H1 (cell line): ENCODE measurements at regions not wholly inside any gene's neighbourhood (a gene's known extent, or its start where the extent isn't known, plus 50 kb on each side); places are given as distances from the start of the nearest gene placed in this dataset.
A peak's percentile ranks its signal among the peaks of the same experiment; 100 is the strongest.

Source experiments
- CTCF ChIA-PET: fragments of 300-600 bp; sonication (Branson Sonifier 250); formaldehyde crosslinking; loops from one replicate; lab custom pipeline; 2021; ENCODE audit not compliant: partially characterized antibody; lab: Charles Lee
- POLR2A ChIA-PET: fragments of 300-600 bp; sonication (Branson Sonifier 250); formaldehyde crosslinking; loops from one replicate; lab custom pipeline; 2021; ENCODE audit warnings: inconsistent platforms; ENCODE audit not compliant: partially characterized antibody; lab: Charles Lee
- DNase-seq, 2 experiments: peaks; one replicate each; pipeline versions ENCODE4 v3.0.0 to v3.0.0-alpha.2; 2010 to 2022; ENCODE audit warnings: low spot score in 2 of 2, low read depth in 1 of 2, mixed read lengths in 1 of 2
- FAIRE-seq: peaks from 2 replicates; lab custom pipeline; 2011; peaks lifted over from hg19 to GRCh38; lab: Jason Lieb, UNC
- H2AFZ ChIP-seq: 2 replicates; pipeline ENCODE4 v1.8.1; 2012; ENCODE audit warnings: low read length, inconsistent platforms
- H2AK5ac ChIP-seq: 2 replicates; pipeline ENCODE4 v1.6.1; 2013; ENCODE audit warnings: low read depth, low read length
- H2BK120ac ChIP-seq: replicated peaks from 2 replicates; pipeline ENCODE3; 2013; ENCODE audit warnings: low read depth, low read length, inconsistent platforms
- H2BK12ac ChIP-seq: 2 replicates; pipeline ENCODE4 v1.6.1; 2013; ENCODE audit warnings: low read depth, low read length
- H2BK15ac ChIP-seq: 2 replicates; pipeline ENCODE4 v1.6.1; 2013; ENCODE audit warnings: low read length
- H2BK20ac ChIP-seq: 2 replicates; pipeline ENCODE4 v1.6.1; 2013; ENCODE audit warnings: low read length
- H2BK5ac ChIP-seq: 2 replicates; pipeline ENCODE4 v1.6.1; 2013; ENCODE audit warnings: low read depth, low read length
- H3K14ac ChIP-seq: 2 replicates; pipeline ENCODE4 v1.6.1; 2013; ENCODE audit warnings: inconsistent platforms; ENCODE audit not compliant: insufficient read length
- H3K18ac ChIP-seq: 2 replicates; pipeline ENCODE4 v1.6.1; 2013; ENCODE audit warnings: low read length; ENCODE audit errors: extremely low read depth
- H3K23ac ChIP-seq: 2 replicates; pipeline ENCODE4 v1.6.1; 2013; ENCODE audit warnings: inconsistent platforms; ENCODE audit not compliant: insufficient read length
- H3K23me2 ChIP-seq: 2 replicates; pipeline ENCODE4 v1.6.1; 2013; ENCODE audit warnings: low read depth, low read length
- H3K27ac ChIP-seq: 2 replicates; pipeline ENCODE4 v1.6.1; 2011; ENCODE audit warnings: low read depth, low read length, inconsistent platforms
- H3K27me3 ChIP-seq, 4 experiments: replicated peaks in 1 of 4; 1 replicate in 1 of 4; 2 replicates in 3 of 4; pipeline versions ENCODE4 v1.6.1 to v1.8.1; 2011 to 2013; ENCODE audit warnings: low read length in 3 of 4, mild to moderate bottlenecking in 3 of 4, inconsistent platforms in 2 of 4, mixed read lengths in 2 of 4, moderate library complexity in 1 of 4; ENCODE audit not compliant: control insufficient read depth in 3 of 4, insufficient read depth in 3 of 4; ENCODE audit errors: extremely low read depth in 1 of 4
- H3K36me3 ChIP-seq, 4 experiments: 2 replicates each; pipeline versions ENCODE4 v1.6.1 to v1.8.1; 2011 to 2013; ENCODE audit warnings: mild to moderate bottlenecking in 4 of 4, low read length in 3 of 4, moderate library complexity in 2 of 4, control low read depth in 1 of 4, inconsistent platforms in 1 of 4; ENCODE audit not compliant: insufficient read depth in 4 of 4, control insufficient read depth in 2 of 4
- H3K4ac ChIP-seq: replicated peaks from 2 replicates; pipeline ENCODE3; 2013; ENCODE audit warnings: low read length, low read depth, mixed read lengths, inconsistent platforms; ENCODE audit not compliant: insufficient read length
- H3K4me1 ChIP-seq, 4 experiments: replicated peaks in 1 of 4; 1 replicate in 1 of 4; 2 replicates in 3 of 4; pipeline versions ENCODE4 v1.6.1 to v1.8.1; 2011 to 2013; ENCODE audit warnings: low read length in 3 of 4, inconsistent platforms in 2 of 4, mixed read lengths in 1 of 4; ENCODE audit not compliant: insufficient read depth in 4 of 4, control insufficient read depth in 3 of 4
- H3K4me2 ChIP-seq, 2 experiments: 2 replicates each; pipeline versions ENCODE4 v1.6.1 to v1.8.1; 2011 to 2013; ENCODE audit warnings: low read depth in 2 of 2, low read length in 2 of 2, control low read depth in 1 of 2, inconsistent platforms in 1 of 2, mild to moderate bottlenecking in 1 of 2; ENCODE audit not compliant: insufficient read depth in 1 of 2
- H3K4me3 ChIP-seq, 4 experiments: fragments of 200-600, 300-600 bp in 1 of 4; sonication (generic), shearing (Covaris generic), sonication (Bioruptor Twin) in 1 of 4; 2 replicates each; pipeline versions ENCODE4 v1.5.1 to v1.8.1; 2011 to 2016; ENCODE audit warnings: low read length in 4 of 4, low read depth in 3 of 4, control low read depth in 2 of 4, inconsistent platforms in 2 of 4, mild to moderate bottlenecking in 2 of 4, mixed read lengths in 1 of 4, moderate library complexity in 1 of 4; ENCODE audit not compliant: insufficient read depth in 2 of 4; ENCODE audit errors: extremely low read depth in 1 of 4
- H3K56ac ChIP-seq: replicated peaks from 2 replicates; pipeline ENCODE3; 2013; ENCODE audit warnings: low read depth, mild to moderate bottlenecking, mixed read lengths, low read length, inconsistent platforms; ENCODE audit not compliant: insufficient read length
- H3K79me1 ChIP-seq: 2 replicates; pipeline ENCODE4 v1.6.1; 2013; ENCODE audit warnings: low read depth, low read length, control low read depth
- H3K79me2 ChIP-seq, 2 experiments: 2 replicates each; pipeline versions ENCODE4 v1.6.1 to v1.8.1; 2012 to 2013; ENCODE audit warnings: low read length in 2 of 2, mild to moderate bottlenecking in 2 of 2, inconsistent platforms in 1 of 2; ENCODE audit not compliant: insufficient read depth in 2 of 2, control insufficient read depth in 1 of 2
- H3K9ac ChIP-seq, 4 experiments: replicated peaks in 1 of 4; 1 replicate in 1 of 4; 2 replicates in 3 of 4; pipeline versions ENCODE4 v1.6.1 to v1.8.1; 2011 to 2013; ENCODE audit warnings: low read depth in 3 of 4, low read length in 3 of 4, control low read depth in 2 of 4, mild to moderate bottlenecking in 2 of 4, moderate library complexity in 2 of 4, inconsistent platforms in 1 of 4; ENCODE audit errors: extremely low read depth in 1 of 4
- H3K9me3 ChIP-seq, 2 experiments: 2 replicates each; pipeline versions ENCODE4 v1.6.1 to v1.8.1; 2012 to 2013; ENCODE audit warnings: mild to moderate bottlenecking in 2 of 2, moderate library complexity in 2 of 2, control low read depth in 1 of 2, inconsistent platforms in 1 of 2, low read depth in 1 of 2, low read length in 1 of 2, mixed read lengths in 1 of 2; ENCODE audit not compliant: insufficient read depth in 2 of 2
- H4K20me1 ChIP-seq, 2 experiments: replicated peaks in 1 of 2; 2 replicates each; pipeline versions ENCODE3 to v1.8.1; 2011 to 2013; ENCODE audit warnings: inconsistent platforms in 2 of 2, low read length in 2 of 2, mild to moderate bottlenecking in 1 of 2; ENCODE audit not compliant: insufficient read depth in 2 of 2, control insufficient read depth in 1 of 2
- H4K5ac ChIP-seq: 2 replicates; pipeline ENCODE4 v1.6.1; 2013; ENCODE audit warnings: low read length, low read depth, mixed read lengths, inconsistent platforms; ENCODE audit not compliant: insufficient read length
- H4K8ac ChIP-seq: 2 replicates; pipeline ENCODE4 v1.8.0; 2013; ENCODE audit warnings: mild to moderate bottlenecking, moderate library complexity, low read length, inconsistent platforms; ENCODE audit not compliant: insufficient read depth; ENCODE audit errors: extremely low read depth
- H4K91ac ChIP-seq: replicated peaks from 2 replicates; pipeline ENCODE3; 2013; ENCODE audit warnings: low read length, mixed read lengths, inconsistent platforms; ENCODE audit not compliant: insufficient read length
- ASH2L ChIP-seq: fragments of 200-600, 300-600 bp; sonication (generic); IDR thresholded peaks from one replicate; pipeline ENCODE4 v1.7.1; 2017; ENCODE audit warnings: low read length
- BCL11A ChIP-seq, 2 experiments: IDR thresholded peaks; one replicate each; pipeline ENCODE4 v1.6.1; 2011; ENCODE audit warnings: low read depth in 2 of 2, low read length in 2 of 2, mild to moderate bottlenecking in 2 of 2
- BRCA1 ChIP-seq: IDR thresholded peaks from 2 replicates; pipeline ENCODE4 v1.6.1; 2012; ENCODE audit warnings: low read depth, low read length, improper control_type of control experiment
- CBX5 ChIP-seq: fragments of 300-800, 300-1000 bp; sonication (generic); IDR thresholded peaks from 2 replicates; pipeline ENCODE4 v1.7.1; 2016; ENCODE audit warnings: antibody characterized with exemption, low read length, low read depth
- CREB1 ChIP-seq: IDR thresholded peaks from 2 replicates; pipeline ENCODE4 v1.6.1; 2012; ENCODE audit warnings: inconsistent platforms
- CTBP2 ChIP-seq: IDR thresholded peaks from 2 replicates; pipeline ENCODE4 v1.7.0; 2011; ENCODE audit warnings: borderline replicate concordance, mild to moderate bottlenecking, moderate library complexity, mixed read lengths, low read length; ENCODE audit not compliant: insufficient read depth, insufficient read length
- E2F6 ChIP-seq: IDR thresholded peaks from 2 replicates; pipeline ENCODE4 v1.6.1; 2012; ENCODE audit warnings: inconsistent platforms
- KDM1A ChIP-seq: fragments of 200-600, 300-600 bp; sonication (generic); IDR thresholded peaks from 2 replicates; pipeline ENCODE4 v1.7.1; 2016; ENCODE audit warnings: mild to moderate bottlenecking, low read length, borderline replicate concordance
- SIN3A ChIP-seq, 2 experiments: IDR thresholded peaks in 1 of 2; conservative IDR thresholded peaks in 1 of 2; 2 replicates each; pipeline ENCODE4 v1.6.1; 2011 to 2012; ENCODE audit warnings: low read length in 2 of 2, improper control_type of control experiment in 1 of 2, low read depth in 1 of 2, mild to moderate bottlenecking in 1 of 2
- SIRT6 ChIP-seq: IDR thresholded peaks from one replicate; pipeline ENCODE4 v1.7.1; 2012; ENCODE audit warnings: low read length, inconsistent platforms
- SP1 ChIP-seq: IDR thresholded peaks from 2 replicates; pipeline ENCODE4 v1.6.1; 2011; ENCODE audit warnings: low read depth, low read length
- SP4 ChIP-seq: IDR thresholded peaks from 2 replicates; pipeline ENCODE4 v1.6.1; 2012; ENCODE audit warnings: low read length, inconsistent platforms
- TAF1 ChIP-seq: IDR thresholded peaks from 2 replicates; pipeline ENCODE4 v1.6.1; 2011; ENCODE audit warnings: mild to moderate bottlenecking, low read depth, low read length
- TAF7 ChIP-seq: optimal IDR thresholded peaks from 2 replicates; pipeline ENCODE3; 2011; ENCODE audit warnings: low read depth, mild to moderate bottlenecking, inconsistent platforms, low read length, moderate library complexity, borderline replicate concordance
- WGBS, 2 experiments: shearing (Covaris generic) in 1 of 2; methylation state at CpG; one replicate each; pipeline versions ENCODE4 v1.1.6 to v1.1.7; 2013 to 2015; ENCODE audit warnings: low lambda C conversion rate in 2 of 2, mixed read lengths in 2 of 2, inconsistent platforms in 1 of 2, low coverage in 1 of 2, missing lambda C conversion rate in 1 of 2; ENCODE audit not compliant: insufficient replicate concordance in 2 of 2, insufficient coverage in 1 of 2, insufficient read length in 1 of 2; ENCODE audit errors: extremely low coverage in 1 of 2, missing lambda C conversion rate in 1 of 2; 5-methylcytosine and 5-hydroxymethylcytosine counted together

- no peak for FAIRE-seq
- Histone ChIP-seq H3K4me2 (no peak overlapping the region; a peak in 1 of 4 replicates), H3K79me2 (no peaks in the 10 kb centered on the region), H3K56ac (no peak overlapping the region), H4K5ac (no peak overlapping the region), H3K4me3 (no peak overlapping the region), H3K23ac (no peak overlapping the region), H2BK12ac (peak overlapping the region; percentile 44; the same call in 1 of the 2 replicates), H2BK5ac (no peak overlapping the region), H3K27me3 (no peaks in the 10 kb centered on the region), H3K18ac (no peak overlapping the region), H4K8ac (no peak overlapping the region), H2AK5ac (no peak overlapping the region; the same call in 1 of the 2 replicates), H3K23me2 (no peaks in the 10 kb centered on the region), H3K14ac (no peak overlapping the region), H3K4me1 (peaks cover 0 to 4% (median 1%) of the 10 kb centered on the region in 4 experiments; a peak in 2 of 7 replicates), H4K91ac (no peak overlapping the region), H2BK120ac (no peak overlapping the region), H3K79me1 (no peaks in the 10 kb centered on the region), H2BK15ac (no peak overlapping the region), H3K4ac (no peak overlapping the region), H4K20me1 (no peaks in the 10 kb centered on the region), H2BK20ac (no peak overlapping the region), H3K36me3 (no peaks in the 10 kb centered on the region), H3K9me3 (no peaks in the 10 kb centered on the region), H3K9ac (no peak overlapping the region), H3K27ac (no peak overlapping the region), H2AFZ (no peak overlapping the region)
- DNase-seq, result no peak
- WGBS, 2 experiments, result 46% methylated on average over 6 of the region's 6 CpGs; no CpG with 5 or more reads in 1 of the 2 experiments
- ChIA-PET POLR2A (interaction anchor here (0.7 kb wide), 1 partner anchor 26 kb away, joined by 3 read pairs; no protein-coding TSS in a partner anchor), CTCF (interaction anchor here (0.9 to 5.5 kb wide), 14 partner anchors 11 to 291 kb away, joined by 3 to 24 read pairs (median 5); no protein-coding TSS in a partner anchor)
- no peak for TF ChIP-seq SIRT6
- no peak for TF ChIP-seq SP1
- no peak for TF ChIP-seq BCL11A (IDR thresholded peaks at IDR 0.05; ENCODE audit: low read depth in 2 of 2, low read length in 2 of 2)
- TF ChIP-seq CREB1, result no peak
- TF ChIP-seq SIN3A (conservative IDR thresholded peaks at IDR 0.05 in 1 of 2, IDR thresholded peaks at IDR 0.05 in 1 of 2; ENCODE audit: low read depth in 1 of 2, low read length in 2 of 2), result no peak
- no peak for TF ChIP-seq KDM1A
- no peak for TF ChIP-seq BRCA1
- no peak for TF ChIP-seq ASH2L
- no peak for TF ChIP-seq E2F6
- TF ChIP-seq TAF1, result no peak
- no peak for TF ChIP-seq CTBP2
- TF ChIP-seq TAF7, result no peak
- no peak for TF ChIP-seq SP4
- TF ChIP-seq CBX5, result no peak
Observed at GRCh38 chr14:76643887-76644286, 117.4 kb upstream of the VASH1 start.
